Caco-2 (cell line): ENCODE measurements at regions not wholly inside any gene's neighbourhood (a gene's known extent, or its start where the extent isn't known, plus 50 kb on each side); places are given as distances from the start of the nearest gene placed in this dataset.

Experiments
- BruUV-seq: library from RNA; stranded (reverse); fragments of 400-500 nt; replicated peaks from 2 replicates; lab custom pipeline; 2021; lab: Mats Ljungman, UMichigan
- CTCF ChIA-PET: fragments of 300-600 bp; sonication (Branson Sonifier 250); formaldehyde crosslinking; loops from one replicate; lab custom pipeline; 2022; ENCODE audit warnings: antibody characterized with exemption; lab: Charles Lee
- POLR2A ChIA-PET: fragments of 300-600 bp; sonication (Branson Sonifier 250); formaldehyde crosslinking; loops from one replicate; lab custom pipeline; 2022; ENCODE audit warnings: antibody characterized with exemption; lab: Charles Lee
- DNase-seq, 2 experiments: peaks; one replicate each; pipeline versions ENCODE4 v3.0.0 to v3.0.0-alpha.2; 2020 to 2022
- H3K27me3 ChIP-seq: replicated peaks from 2 replicates; pipeline ENCODE4 v1.6.0; 2011; ENCODE audit warnings: low read length; ENCODE audit not compliant: control insufficient read depth, insufficient read depth
- H3K36me3 ChIP-seq: 2 replicates; pipeline ENCODE4 v1.5.1; 2011; ENCODE audit warnings: low read length; ENCODE audit not compliant: control insufficient read depth, insufficient read depth
- H3K4me1 ChIP-seq: fragments of 250-450 bp; sonication (Bioruptor Pico); 2 replicates; pipeline ENCODE4 v1.5.1; 2020; ENCODE audit warnings: mild to moderate bottlenecking
- H3K4me3 ChIP-seq: 2 replicates; pipeline ENCODE4 v1.5.1; 2011; ENCODE audit warnings: low read depth, mild to moderate bottlenecking, control low read depth, low read length
- H3K9me3 ChIP-seq: fragments of 250-450 bp; sonication (Bioruptor Pico); 2 replicates; pipeline ENCODE4 v1.5.1; 2020; ENCODE audit warnings: mild to moderate bottlenecking, moderate library complexity
- H3K27ac Mint-ChIP-seq: one replicate; pipeline ENCODE4 v1.8.0; 2022; ENCODE audit warnings: mixed read lengths; ENCODE audit not compliant: unreplicated experiment
- H3K27me3 Mint-ChIP-seq: one replicate; pipeline ENCODE4 v1.8.0; 2022; ENCODE audit warnings: mixed read lengths; ENCODE audit not compliant: insufficient read depth, unreplicated experiment
- H3K36me3 Mint-ChIP-seq: one replicate; pipeline ENCODE4 v1.8.0; 2022; ENCODE audit warnings: mild to moderate bottlenecking, mixed read lengths; ENCODE audit not compliant: insufficient read depth, unreplicated experiment
- H3K4me1 Mint-ChIP-seq: one replicate; pipeline ENCODE4 v1.8.0; 2022; ENCODE audit warnings: low read depth, mixed read lengths; ENCODE audit not compliant: unreplicated experiment
- H3K4me3 Mint-ChIP-seq: one replicate; pipeline ENCODE4 v1.8.0; 2022; ENCODE audit warnings: mild to moderate bottlenecking, moderate library complexity, mixed read lengths; ENCODE audit not compliant: unreplicated experiment
- H3K9me3 Mint-ChIP-seq: one replicate; pipeline ENCODE4 v1.8.0; 2022; ENCODE audit warnings: mixed read lengths; ENCODE audit not compliant: unreplicated experiment
- CTCF ChIP-seq, 2 experiments: fragments of 200-600 bp in 1 of 2; IDR thresholded peaks; 1 replicate in 1 of 2; 2 replicates in 1 of 2; pipeline versions ENCODE4 v1.5.1 to v1.8.0; 2011 to 2022; ENCODE audit warnings: antibody characterized with exemption in 1 of 2, control low read depth in 1 of 2, inconsistent platforms in 1 of 2, low read depth in 1 of 2, low read length in 1 of 2, mild to moderate bottlenecking in 1 of 2, moderate library complexity in 1 of 2; ENCODE audit not compliant: insufficient read depth in 1 of 2, severe bottlenecking in 1 of 2, unreplicated experiment in 1 of 2
- intact Hi-C: fragments of 100-400 bp; cut with micrococcal nuclease; formaldehyde crosslinking; loops from one replicate; pipeline ENCODE4 v1.10.0; 2022; ENCODE audit not compliant: unreplicated experiment

GRCh38 chrX:139178980-139179379 is 351.6 kb upstream of the F9 start:
- H3K27me3 ChIP-seq = no peaks in the 10 kb centered on the region
- H3K36me3 Mint-ChIP-seq = peaks cover 5% of the 10 kb centered on the region
- no peak overlapping the region for H3K4me3 Mint-ChIP-seq
- DNase-seq = no peak
- no peaks in the 10 kb centered on the region for H3K36me3 ChIP-seq
- no peak for TF ChIP-seq CTCF (IDR thresholded peaks at IDR 0.05; ENCODE audit: insufficient read depth in 1 of 2, low read depth in 1 of 2, low read length in 1 of 2, severe bottlenecking in 1 of 2, unreplicated experiment in 1 of 2)
- H3K4me1 Mint-ChIP-seq = no peaks in the 10 kb centered on the region
- intact Hi-C loops = no loop called here
- peaks cover 10% of the 10 kb centered on the region for H3K9me3 Mint-ChIP-seq
- H3K27ac Mint-ChIP-seq = no peak overlapping the region
- no peak overlapping the region for H3K4me3 ChIP-seq
- no peaks in the 10 kb centered on the region for H3K9me3 ChIP-seq
- no peaks in the 10 kb centered on the region for H3K27me3 Mint-ChIP-seq
- ChIA-PET CTCF (no interaction called here), POLR2A (no interaction called here)
- no peaks in the 10 kb centered on the region for H3K4me1 ChIP-seq
- BruUV-seq = no TSS peak

- POLR2A ChIA-PET = no interaction called here
- H3K9me3 Mint-ChIP-seq = peaks cover 10% of the 10 kb centered on the region
- CTCF ChIA-PET = no interaction called here
- H3K4me1 ChIP-seq = no peaks in the 10 kb centered on the region
- H3K36me3 Mint-ChIP-seq = peaks cover 5% of the 10 kb centered on the region
- BruUV-seq = no TSS peak
- no peak overlapping the region for H3K4me3 ChIP-seq
- no peak overlapping the region for H3K27ac Mint-ChIP-seq
- no peaks in the 10 kb centered on the region for H3K4me1 Mint-ChIP-seq
- no peaks in the 10 kb centered on the region for H3K27me3 Mint-ChIP-seq
- H3K36me3 ChIP-seq = no peaks in the 10 kb centered on the region
- no peak for DNase-seq
- no peak overlapping the region for H3K4me3 Mint-ChIP-seq
- TF ChIP-seq CTCF (IDR thresholded peaks at IDR 0.05; ENCODE audit: insufficient read depth in 1 of 2, low read depth in 1 of 2, low read length in 1 of 2, severe bottlenecking in 1 of 2, unreplicated experiment in 1 of 2) = no peak
- intact Hi-C loops = no loop called here
- no peaks in the 10 kb centered on the region for H3K9me3 ChIP-seq
- no peaks in the 10 kb centered on the region for H3K27me3 ChIP-seq
These were observed 357.8 kb upstream of the F9 start for GRCh38 chrX:139172731-139173130.

GRCh38 chrX:139170526-139171173 is 359.9 kb upstream of the F9 start:
- no peak for TF ChIP-seq CTCF (IDR thresholded peaks at IDR 0.05; ENCODE audit: insufficient read depth in 1 of 2, low read depth in 1 of 2, low read length in 1 of 2, severe bottlenecking in 1 of 2, unreplicated experiment in 1 of 2)
- DNase-seq = no peak
- intact Hi-C loops = no loop called here
- Mint-ChIP-seq H3K4me3 (no peak overlapping the region), H3K9me3 (no peaks in the 10 kb centered on the region), H3K27me3 (no peaks in the 10 kb centered on the region), H3K27ac (no peak overlapping the region), H3K4me1 (no peaks in the 10 kb centered on the region), H3K36me3 (no peaks in the 10 kb centered on the region)
- Histone ChIP-seq H3K27me3 (no peaks in the 10 kb centered on the region), H3K4me1 (no peaks in the 10 kb centered on the region), H3K9me3 (no peaks in the 10 kb centered on the region), H3K4me3 (no peak overlapping the region), H3K36me3 (no peaks in the 10 kb centered on the region)
- POLR2A ChIA-PET = interaction anchor here (0.6 kb wide), 1 partner anchor 43 kb away, joined by 3 read pairs; no protein-coding TSS in a partner anchor
- no TSS peak for BruUV-seq
- CTCF ChIA-PET = no interaction called here
